Vagina (tissue), 2 donors: ENCODE measurements at regions not wholly inside any gene's neighbourhood (a gene's known extent, or its start where the extent isn't known, plus 50 kb on each side); places are given as distances from the start of the nearest gene placed in this dataset.

Source experiments
- CTCF ChIP-seq, 3 experiments: fragments of 450-650 bp in 2 of 3; fragments of 200-600 bp in 1 of 3; sonication (generic) in 1 of 3; IDR thresholded peaks; one replicate each; pipeline ENCODE4 v1.5.1; 2017 to 2019; ENCODE audit warnings: antibody characterized with exemption in 3 of 3, mild to moderate bottlenecking in 2 of 3, moderate library complexity in 2 of 3
- POLR2A ChIP-seq, 2 donors: fragments of 450-650 bp; IDR thresholded peaks; one replicate each; pipeline ENCODE4 v1.6.1; 2017; ENCODE audit warnings: antibody characterized with exemption in 2 of 2, mild to moderate bottlenecking in 2 of 2, moderate library complexity in 2 of 2
- POLR2AphosphoS5 ChIP-seq, 2 donors: sonication (generic); formaldehyde crosslinking; IDR thresholded peaks; one replicate each; pipeline ENCODE4 v1.9.0; 2017; ENCODE audit warnings: antibody characterized with exemption in 2 of 2, mild to moderate bottlenecking in 2 of 2, low read depth in 1 of 2; ENCODE audit not compliant: insufficient read depth in 1 of 2

GRCh38 chr6:98587555-98587954, 246.8 kb upstream of the POU3F2 start:
- TF ChIP-seq POLR2A (IDR thresholded peaks at IDR 0.05) (no peak), CTCF (IDR thresholded peaks at IDR 0.05) (no peak), POLR2AphosphoS5 (IDR thresholded peaks at IDR 0.05; ENCODE audit: insufficient read depth in 1 of 2, low read depth in 1 of 2) (no peak)
